HCT116 (cell line): ENCODE measurements at regions not wholly inside any gene's neighbourhood (a gene's known extent, or its start where the extent isn't known, plus 50 kb on each side); places are given as distances from the start of the nearest gene placed in this dataset.

Experiments used
- ATAC-seq: fragments of 200-7000 bp; cut with Tn5 transposase; 2 replicates; pipeline ENCODE4 v1.9.1; 2020; ENCODE audit warnings: mild to moderate bottlenecking, moderate library complexity
- BruUV-seq: library from RNA; stranded (reverse); fragments of 400-500 nt; replicated peaks from 2 replicates; lab custom pipeline; 2021; lab: Mats Ljungman, UMichigan
- CTCF ChIA-PET: fragments of 300-600 bp; sonication (Branson Sonifier 250); formaldehyde crosslinking; loops from one replicate; lab custom pipeline; 2021; ENCODE audit warnings: antibody characterized with exemption; lab: Charles Lee
- POLR2A ChIA-PET: fragments of 300-600, 350-600 bp; sonication (Branson Sonifier 250); formaldehyde crosslinking; loops from one replicate; lab custom pipeline; 2021; ENCODE audit warnings: antibody characterized with exemption; lab: Charles Lee
- RAD21 ChIA-PET, 2 experiments: fragments of 300-600 bp; sonication (Branson Sonifier 250); formaldehyde crosslinking; loops; one replicate each; lab custom pipeline; 2023; ENCODE audit warnings: low total read pairs in 2 of 2; ENCODE audit not compliant: uncharacterized antibody in 2 of 2, unreplicated experiment in 2 of 2, low non-redundant PET in 1 of 2; lab: Charles Lee
- DNase-seq: peaks from one replicate; pipeline ENCODE4 v3.0.0-alpha.2; 2010; ENCODE audit warnings: low read depth, low spot score
- H2AFZ ChIP-seq: fragments of 200-600 bp; shearing (Covaris generic), sonication (generic); 2 replicates; pipeline ENCODE4 v1.6.1; 2017; ENCODE audit warnings: low read depth, mixed run types, mixed read lengths, antibody characterized with exemption, low read length; ENCODE audit not compliant: poor library complexity, severe bottlenecking
- H3K27ac ChIP-seq: 2 replicates; pipeline ENCODE4 v1.5.1; 2012; ENCODE audit warnings: low read depth, low read length
- H3K27me3 ChIP-seq: fragments of 200-600 bp; sonication (generic); 2 replicates; pipeline ENCODE4 v1.6.1; 2016; ENCODE audit warnings: mixed run types, low read length, mixed read lengths; ENCODE audit not compliant: insufficient read depth
- H3K36me3 ChIP-seq, 2 experiments: fragments of 200-500 bp in 1 of 2; fragments of 200-600 bp in 1 of 2; sonication (Bioruptor generic) in 1 of 2; sonication (generic) in 1 of 2; 2 replicates each; pipeline versions ENCODE4 v1.5.1 to v1.6.1; 2014 to 2016; ENCODE audit warnings: low read length in 2 of 2, inconsistent platforms in 1 of 2, mixed read lengths in 1 of 2, mixed run types in 1 of 2; ENCODE audit not compliant: insufficient read depth in 2 of 2, control insufficient read depth in 1 of 2
- H3K4me1 ChIP-seq, 2 experiments: fragments of 200-600 bp in 1 of 2; sonication (generic) in 1 of 2; 2 replicates each; pipeline versions ENCODE4 v1.5.1 to v1.6.1; 2012 to 2017; ENCODE audit warnings: low read length in 2 of 2, inconsistent platforms in 1 of 2, mild to moderate bottlenecking in 1 of 2, mixed read lengths in 1 of 2, mixed run types in 1 of 2, moderate library complexity in 1 of 2; ENCODE audit not compliant: insufficient read depth in 2 of 2, control insufficient read depth in 1 of 2
- H3K4me2 ChIP-seq: fragments of 200-600 bp; sonication (generic); 2 replicates; pipeline ENCODE4 v1.6.1; 2017; ENCODE audit warnings: mixed run types, low read length, mixed read lengths
- H3K4me3 ChIP-seq, 2 experiments: fragments of 200-600 bp in 1 of 2; sonication (generic) in 1 of 2; replicated peaks in 1 of 2; 2 replicates each; pipeline ENCODE4 v1.5.1; 2011 to 2016; ENCODE audit warnings: low read length in 2 of 2, control low read depth in 1 of 2, low read depth in 1 of 2, mild to moderate bottlenecking in 1 of 2, mixed read lengths in 1 of 2, mixed run types in 1 of 2
- H3K79me2 ChIP-seq: fragments of 200-600 bp; sonication (generic); 2 replicates; pipeline ENCODE4 v1.6.1; 2017; ENCODE audit warnings: mild to moderate bottlenecking, mixed run types, low read length, moderate library complexity, mixed read lengths; ENCODE audit not compliant: insufficient read depth
- H3K9ac ChIP-seq: fragments of 200-600 bp; sonication (generic); 2 replicates; pipeline ENCODE4 v1.6.1; 2016; ENCODE audit warnings: low read length, mixed read lengths
- H3K9me2 ChIP-seq: fragments of 200-600 bp; sonication (generic), shearing (Covaris generic); 2 replicates; pipeline ENCODE4 v1.6.1; 2017; ENCODE audit warnings: mixed run types, mild to moderate bottlenecking, moderate library complexity; ENCODE audit not compliant: insufficient read depth
- H3K9me3 ChIP-seq, 2 experiments: fragments of 200-500 bp in 1 of 2; fragments of 200-600 bp in 1 of 2; sonication (Bioruptor generic) in 1 of 2; sonication (generic) in 1 of 2; 2 replicates each; pipeline ENCODE4 v1.6.1; 2014 to 2017; ENCODE audit warnings: low read length in 2 of 2, mixed read lengths in 2 of 2, inconsistent platforms in 1 of 2, low read depth in 1 of 2, mild to moderate bottlenecking in 1 of 2, mixed run types in 1 of 2, moderate library complexity in 1 of 2; ENCODE audit not compliant: control insufficient read depth in 1 of 2, insufficient read depth in 1 of 2
- H4K20me1 ChIP-seq: fragments of 200-600 bp; sonication (generic), shearing (Covaris generic); 2 replicates; pipeline ENCODE4 v1.6.1; 2017; ENCODE audit warnings: mixed run types, mild to moderate bottlenecking, moderate library complexity; ENCODE audit not compliant: insufficient read depth
- ATF3 ChIP-seq: IDR thresholded peaks from 2 replicates; pipeline ENCODE4 v1.6.1; 2012
- CTCF ChIP-seq, 3 experiments: fragments of 200-600 bp in 1 of 3; sonication (generic) in 1 of 3; IDR thresholded peaks in 2 of 3; conservative IDR thresholded peaks in 1 of 3; 2 replicates each; pipeline ENCODE4 v1.5.1; 2012 to 2017; ENCODE audit warnings: low read depth in 2 of 3, low read length in 2 of 3, antibody characterized with exemption in 1 of 3, borderline replicate concordance in 1 of 3, control low read depth in 1 of 3, mild to moderate bottlenecking in 1 of 3, mixed read lengths in 1 of 3, mixed run types in 1 of 3, moderate library complexity in 1 of 3; ENCODE audit not compliant: insufficient read depth in 1 of 3
- EGR1 ChIP-seq: IDR thresholded peaks from 2 replicates; pipeline ENCODE4 v1.6.1; 2012; ENCODE audit warnings: low read depth
- ELF1 ChIP-seq: IDR thresholded peaks from 2 replicates; pipeline ENCODE4 v1.6.1; 2012; ENCODE audit warnings: low read depth, borderline replicate concordance
- EZH2 ChIP-seq: fragments of 200-600 bp; sonication (generic); IDR thresholded peaks from 2 replicates; pipeline ENCODE4 v1.6.1; 2017; ENCODE audit warnings: antibody characterized with exemption, mixed run types
- FOSL1 ChIP-seq: IDR thresholded peaks from 2 replicates; pipeline ENCODE4 v1.6.1; 2012; ENCODE audit warnings: low read depth
- JUND ChIP-seq: IDR thresholded peaks from 2 replicates; pipeline ENCODE4 v1.6.1; 2012
- MAX ChIP-seq: IDR thresholded peaks from 2 replicates; pipeline ENCODE4 v1.6.1; 2012
- POLR2A ChIP-seq: IDR thresholded peaks from 2 replicates; pipeline ENCODE4 v1.7.0; 2011; ENCODE audit warnings: borderline replicate concordance; ENCODE audit not compliant: insufficient read depth, insufficient read length; ENCODE audit errors: extremely low read depth
- POLR2AphosphoS5 ChIP-seq: IDR thresholded peaks from 2 replicates; pipeline ENCODE4 v1.6.1; 2011; ENCODE audit warnings: mild to moderate bottlenecking, low read depth, low read length, moderate library complexity
- RAD21 ChIP-seq: IDR thresholded peaks from 2 replicates; pipeline ENCODE4 v1.6.1; 2012; ENCODE audit warnings: low read depth, mild to moderate bottlenecking
- REST ChIP-seq: IDR thresholded peaks from 2 replicates; pipeline ENCODE4 v1.6.1; 2012; ENCODE audit warnings: low read depth
- SP1 ChIP-seq: IDR thresholded peaks from 2 replicates; pipeline ENCODE4 v1.6.1; 2012; ENCODE audit warnings: low read depth
- TCF7L2 ChIP-seq: IDR thresholded peaks from 2 replicates; pipeline ENCODE4 v1.7.0; 2011; ENCODE audit warnings: borderline replicate concordance, inconsistent platforms; ENCODE audit not compliant: insufficient read depth, insufficient read length; ENCODE audit errors: extremely low read depth
- ZFX ChIP-seq: fragments of 450-650 bp; IDR thresholded peaks from 2 replicates; pipeline ENCODE4 v1.6.1; 2017
- ZNF274 ChIP-seq: fragments of 200-500 bp; sonication (Bioruptor generic); IDR thresholded peaks from 2 replicates; pipeline ENCODE4 v1.6.1; 2014; ENCODE audit warnings: mild to moderate bottlenecking, low read depth, low read length, inconsistent platforms
- intact Hi-C: fragments of 100-400 bp; cut with micrococcal nuclease; formaldehyde crosslinking; loops from 2 replicates; pipeline ENCODE4 v1.10.0; 2022

- no peaks in the 10 kb centered on the region for H3K79me2 ChIP-seq
- DNase-seq = no peak
- no peaks in the 10 kb centered on the region for H3K36me3 ChIP-seq
- H4K20me1 ChIP-seq = no peaks in the 10 kb centered on the region
- H3K27me3 ChIP-seq = 0 out of 2 replicates have a peak, but pooled peaks cover 5% of the 10 kb centered on the region
- ChIA-PET RAD21 (no interaction called here), POLR2A (no interaction called here), CTCF (no interaction called here)
- H3K9me2 ChIP-seq = no peaks in the 10 kb centered on the region
- H3K27ac ChIP-seq = no peak overlapping the region
- H3K9me3 ChIP-seq = no peaks in the 10 kb centered on the region
- ATAC-seq = no peak
- no TSS peak for BruUV-seq
- no peak overlapping the region for H3K9ac ChIP-seq
- H2AFZ ChIP-seq = no peak overlapping the region
- no peaks in the 10 kb centered on the region for H3K4me1 ChIP-seq
- intact Hi-C loops = no loop called here
- H3K4me3 ChIP-seq = no peak overlapping the region
- TF ChIP-seq POLR2A (no peak), JUND (no peak), POLR2AphosphoS5 (no peak), ZNF274 (no peak), MAX (no peak), SP1 (no peak), FOSL1 (no peak), ZFX (no peak), EGR1 (no peak)
- H3K4me2 ChIP-seq = no peak overlapping the region
These were observed 144.4 kb downstream of the ZNF621 start for GRCh38 chr3:40669176-40669575.

- no peak for DNase-seq
- TF ChIP-seq TCF7L2 = no peak
- no peak for TF ChIP-seq EZH2
- TF ChIP-seq POLR2A = no peak
- no peak for TF ChIP-seq SP1
- no peak for TF ChIP-seq ATF3
- TF ChIP-seq REST = no peak
- TF ChIP-seq RAD21 = no peak
- no peak for TF ChIP-seq ZNF274
- TF ChIP-seq MAX = no peak
- no peak for TF ChIP-seq ELF1
- TF ChIP-seq CTCF (IDR thresholded peaks at IDR 0.05 in 2 of 3, conservative IDR thresholded peaks at IDR 0.05 in 1 of 3; ENCODE audit: borderline replicate concordance in 1 of 3, insufficient read depth in 1 of 3, low read depth in 2 of 3, low read length in 2 of 3) = no peak
These were observed 148.1 kb downstream of the ZNF621 start for GRCh38 chr3:40672861-40673260.

More at GRCh38 chr3:40672861-40673260, 148.1 kb downstream of the ZNF621 start:
- H3K9me3 ChIP-seq = no peaks in the 10 kb centered on the region
- ChIA-PET CTCF (no interaction called here), POLR2A (no interaction called here), RAD21 (no interaction called here)
- H3K4me2 ChIP-seq = no peak overlapping the region
- no peak overlapping the region for H3K4me3 ChIP-seq
- no peak overlapping the region for H3K9ac ChIP-seq
- H4K20me1 ChIP-seq = no peaks in the 10 kb centered on the region
- H3K9me2 ChIP-seq = no peaks in the 10 kb centered on the region
- H3K4me1 ChIP-seq = no peaks in the 10 kb centered on the region
- intact Hi-C loops = no loop called here
- no peaks in the 10 kb centered on the region for H3K27me3 ChIP-seq
- no peak overlapping the region for H3K27ac ChIP-seq
- no TSS peak for BruUV-seq
- no peak overlapping the region for H2AFZ ChIP-seq
- no peaks in the 10 kb centered on the region for H3K79me2 ChIP-seq
- ATAC-seq = no peak
- no peaks in the 10 kb centered on the region for H3K36me3 ChIP-seq
